CD14-positive monocyte (primary cell): ENCODE measurements at regions not wholly inside any gene's neighbourhood (a gene's known extent, or its start where the extent isn't known, plus 50 kb on each side); places are given as distances from the start of the nearest gene placed in this dataset.
"Not testable (repeated sequence)": the region's sequence is repeated elsewhere in the genome, so short reads cannot be mapped to it uniquely, and the experiment has no call there.

Experiments used
- DNase-seq, 3 donors: peaks; one replicate each; pipeline ENCODE4 v3.0.0-alpha.2; 2011 to 2022
- H2AFZ ChIP-seq: 2 replicates; pipeline ENCODE4 v1.6.0; 2012; ENCODE audit warnings: mild to moderate bottlenecking, low read depth, low read length, inconsistent platforms; ENCODE audit not compliant: insufficient read depth, poor library complexity, severe bottlenecking
- H3K27ac ChIP-seq, 2 donors: 1 replicate in 1 of 2; 2 replicates in 1 of 2; pipeline ENCODE4 v1.5.1; 2012 to 2013; ENCODE audit warnings: low read length in 2 of 2, control low read depth in 1 of 2, inconsistent platforms in 1 of 2, low read depth in 1 of 2, mild to moderate bottlenecking in 1 of 2
- H3K27me3 ChIP-seq, 2 donors: one replicate each; pipeline versions ENCODE4 v1.6.0 to v1.6.1; 2011 to 2013; ENCODE audit warnings: low read length in 2 of 2; ENCODE audit not compliant: control insufficient read depth in 2 of 2, insufficient read depth in 2 of 2
- H3K36me3 ChIP-seq, 2 donors: replicated peaks in 1 of 2; 1 replicate in 1 of 2; 2 replicates in 1 of 2; pipeline versions ENCODE4 v1.5.1 to v1.6.1; 2012 to 2013; ENCODE audit warnings: low read length in 2 of 2, control low read depth in 1 of 2, inconsistent platforms in 1 of 2, mild to moderate bottlenecking in 1 of 2; ENCODE audit not compliant: insufficient read depth in 2 of 2, control insufficient read depth in 1 of 2
- H3K4me1 ChIP-seq, 2 donors: 1 replicate in 1 of 2; 2 replicates in 1 of 2; pipeline versions ENCODE4 v1.5.1 to v1.6.1; 2012 to 2013; ENCODE audit warnings: low read length in 2 of 2, control low read depth in 1 of 2, inconsistent platforms in 1 of 2, mild to moderate bottlenecking in 1 of 2, moderate library complexity in 1 of 2; ENCODE audit not compliant: insufficient read depth in 2 of 2, control insufficient read depth in 1 of 2
- H3K4me2 ChIP-seq: replicated peaks from 2 replicates; pipeline ENCODE3; 2012; ENCODE audit warnings: low read length, moderate library complexity, mild to moderate bottlenecking; ENCODE audit not compliant: poor library complexity, severe bottlenecking; ENCODE audit errors: extremely low read depth
- H3K4me3 ChIP-seq, 3 experiments: fragments of 200-600 bp in 1 of 3; sonication (generic) in 1 of 3; replicated peaks in 1 of 3; 1 replicate in 2 of 3; 2 replicates in 1 of 3; pipeline ENCODE4 v1.5.1; 2011 to 2013; ENCODE audit warnings: low read length in 3 of 3, mild to moderate bottlenecking in 3 of 3, control low read depth in 2 of 3, low read depth in 2 of 3, inconsistent platforms in 1 of 3, moderate library complexity in 1 of 3
- H3K79me2 ChIP-seq: 2 replicates; pipeline ENCODE4 v1.6.0; 2012; ENCODE audit warnings: mild to moderate bottlenecking, control low read depth, inconsistent platforms, low read length, moderate library complexity; ENCODE audit not compliant: insufficient read depth
- H3K9ac ChIP-seq: 2 replicates; pipeline ENCODE4 v1.6.0; 2017; ENCODE audit warnings: low read length, mild to moderate bottlenecking; ENCODE audit not compliant: insufficient read depth, poor library complexity, severe bottlenecking
- H3K9me3 ChIP-seq, 2 donors: replicated peaks in 1 of 2; 1 replicate in 1 of 2; 2 replicates in 1 of 2; pipeline versions ENCODE4 v1.5.1 to v1.6.1; 2012 to 2013; ENCODE audit warnings: low read length in 2 of 2, control low read depth in 1 of 2; ENCODE audit not compliant: control insufficient read depth in 1 of 2, insufficient read depth in 1 of 2
- H4K20me1 ChIP-seq: 2 replicates; pipeline ENCODE4 v1.6.0; 2012; ENCODE audit warnings: mild to moderate bottlenecking, low read length, control low read depth, moderate library complexity; ENCODE audit not compliant: insufficient read depth
- H3K27ac Mint-ChIP-seq, 7 donors: one replicate each; pipeline ENCODE4 v1.8.0; 2020; ENCODE audit warnings: mild to moderate bottlenecking in 7 of 7, mixed read lengths in 7 of 7, moderate library complexity in 6 of 7, inconsistent platforms in 2 of 7
- H3K27me3 Mint-ChIP-seq, 3 donors: one replicate each; pipeline ENCODE4 v1.8.0; 2021 to 2022; ENCODE audit warnings: low read depth in 3 of 3, mild to moderate bottlenecking in 3 of 3, mixed read lengths in 3 of 3, moderate library complexity in 3 of 3, inconsistent platforms in 1 of 3
- H3K36me3 Mint-ChIP-seq, 2 donors: one replicate each; pipeline ENCODE4 v1.8.0; 2020; ENCODE audit warnings: mixed read lengths in 2 of 2, inconsistent platforms in 1 of 2, mild to moderate bottlenecking in 1 of 2
- H3K4me1 Mint-ChIP-seq: one replicate; pipeline ENCODE4 v1.8.0; 2020; ENCODE audit warnings: mild to moderate bottlenecking, mixed read lengths
- H3K4me3 Mint-ChIP-seq, 2 donors: one replicate each; pipeline ENCODE4 v1.8.0; 2020; ENCODE audit warnings: mild to moderate bottlenecking in 2 of 2, mixed read lengths in 2 of 2, moderate library complexity in 1 of 2
- H3K9me3 Mint-ChIP-seq, 7 donors: one replicate each; pipeline ENCODE4 v1.8.0; 2020 to 2022; ENCODE audit warnings: mixed read lengths in 7 of 7, mild to moderate bottlenecking in 6 of 7, moderate library complexity in 6 of 7, inconsistent platforms in 2 of 7
- CTCF ChIP-seq: fragments of 200-600 bp; IDR thresholded peaks from one replicate; pipeline ENCODE4 v1.8.0; 2022; ENCODE audit warnings: antibody characterized with exemption, mild to moderate bottlenecking
- WGBS: methylation state at CpG from one replicate; pipeline ENCODE4 v1.1.5; 2013; ENCODE audit warnings: missing lambda C conversion rate; ENCODE audit not compliant: insufficient coverage; 5-methylcytosine and 5-hydroxymethylcytosine counted together
- intact Hi-C, 2 donors: fragments of 100-400 bp; cut with micrococcal nuclease; formaldehyde crosslinking; loops; one replicate each; pipeline versions ENCODE4 v1.15.0 to v1.15.1; 2023

GRCh38 chr14:71432334-71433110 lies 499.7 kb upstream of the RGS6 start:
- no peak for DNase-seq
- Mint-ChIP-seq H3K4me1 (peaks cover 5% of the 10 kb centered on the region), H3K9me3 (peaks cover 0 to 6% (median 2%) of the 10 kb centered on the region in 7 donors), H3K4me3 (no peak overlapping the region), H3K27ac (peak overlapping the region in 2 of 7 donors; percentile 28 to 59), H3K27me3 (peaks cover 0 to 2% (median 1%) of the 10 kb centered on the region in 3 donors), H3K36me3 (peaks cover 27 to 29% of the 10 kb centered on the region in 2 donors)
- Histone ChIP-seq H3K27me3 (no peaks in the 10 kb centered on the region), H3K9me3 (no peaks in the 10 kb centered on the region), H3K9ac (no peak overlapping the region), H3K4me3 (no peak overlapping the region), H3K27ac (no peak overlapping the region), H3K4me2 (no peak overlapping the region), H2AFZ (no peak overlapping the region), H3K4me1 (no peaks in the 10 kb centered on the region), H4K20me1 (peaks cover 50% of the 10 kb centered on the region), H3K36me3 (peaks cover 3 to 7% of the 10 kb centered on the region in 2 donors), H3K79me2 (peaks cover 4% of the 10 kb centered on the region)
- intact Hi-C loops: no loop called here
- TF ChIP-seq CTCF: no peak
- no CpG with 5 or more reads among the region's 3 CpGs for WGBS

- no peak overlapping the region for H3K9ac ChIP-seq
- H4K20me1 ChIP-seq: peaks cover 52% of the 10 kb centered on the region
- no peaks in the 10 kb centered on the region for H3K79me2 ChIP-seq
- H3K27me3 ChIP-seq: no peaks in the 10 kb centered on the region
- H3K4me3 Mint-ChIP-seq: no peak overlapping the region
- H3K4me2 ChIP-seq: no peak overlapping the region
- H3K36me3 Mint-ChIP-seq: peaks cover 26 to 31% of the 10 kb centered on the region in 2 donors
- intact Hi-C loops: no loop called here
- no peaks in the 10 kb centered on the region for H3K9me3 ChIP-seq
- H3K4me3 ChIP-seq: no peak overlapping the region
- no peak overlapping the region for H2AFZ ChIP-seq
- no peak for DNase-seq
- WGBS: 95% methylated on average over 6 of the region's 8 CpGs
- no peak for TF ChIP-seq CTCF
- H3K36me3 ChIP-seq: peaks cover 3 to 14% of the 10 kb centered on the region in 2 donors
- H3K27me3 Mint-ChIP-seq: peaks cover 0 to 2% (median 1%) of the 10 kb centered on the region in 3 donors
- peak overlapping the region in 1 of 2 donors; percentile 7 for H3K27ac ChIP-seq
- H3K27ac Mint-ChIP-seq: peak overlapping the region in 1 of 7 donors; percentile 54
- H3K4me1 ChIP-seq: no peaks in the 10 kb centered on the region
- H3K4me1 Mint-ChIP-seq: peaks cover 5% of the 10 kb centered on the region
- H3K9me3 Mint-ChIP-seq: peaks cover 0 to 6% (median 1%) of the 10 kb centered on the region in 7 donors
Measured at GRCh38 chr14:71433303-71433702, 498.9 kb upstream of the RGS6 start.

GRCh38 chr14:71435641-71436040 lies 496.6 kb upstream of the RGS6 start:
- H3K9me3 ChIP-seq, H3K4me2 ChIP-seq, H3K27ac ChIP-seq, H3K4me3 Mint-ChIP-seq, H2AFZ ChIP-seq, H3K9ac ChIP-seq, H3K27me3 ChIP-seq, H3K4me3 ChIP-seq, intact Hi-C loops, H3K4me1 ChIP-seq, H3K79me2 ChIP-seq, H3K27me3 Mint-ChIP-seq, H3K9me3 Mint-ChIP-seq, H3K27ac Mint-ChIP-seq, H3K4me1 Mint-ChIP-seq, DNase-seq: not testable (repeated sequence)
- 80% methylated on average over 1 of the region's 2 CpGs for WGBS
- H3K36me3 Mint-ChIP-seq: peaks cover 30 to 40% of the 10 kb centered on the region in 2 donors
- H4K20me1 ChIP-seq: peaks cover 51% of the 10 kb centered on the region
- H3K36me3 ChIP-seq: peaks cover 3 to 22% of the 10 kb centered on the region in 2 donors
